GM19043 (cell line): ENCODE measurements at regions not wholly inside any gene's neighbourhood (a gene's known extent, or its start where the extent isn't known, plus 50 kb on each side); places are given as distances from the start of the nearest gene placed in this dataset.

Source experiments
- ATAC-seq: cut with Tn5 transposase; IDR thresholded peaks from one replicate; pipeline ENCODE4 v1.9.1; 2021; ENCODE audit warnings: low read depth; ENCODE audit not compliant: unreplicated experiment

GRCh38 chr3:117763561-117763960, 1054.0 kb downstream of the TUSC7 start:
- no peak for ATAC-seq

GRCh38 chr3:117768581-117768980, 1059.0 kb downstream of the TUSC7 start:
- ATAC-seq: no peak

- ATAC-seq: no peak
Observed at GRCh38 chr3:117774130-117774529, 1064.6 kb downstream of the TUSC7 start.

GRCh38 chr3:117786349-117786748, 1076.8 kb downstream of the TUSC7 start:
- ATAC-seq: no peak

GRCh38 chr3:117788061-117788460, 1078.5 kb downstream of the TUSC7 start:
- ATAC-seq: no peak

- ATAC-seq: no peak
Observed at GRCh38 chr3:117788506-117788905, 1078.9 kb downstream of the TUSC7 start.

GRCh38 chr3:117790235-117790987, 1080.8 kb downstream of the TUSC7 start:
- no peak for ATAC-seq

GRCh38 chr3:117793622-117794265, 1084.2 kb downstream of the TUSC7 start:
- no peak for ATAC-seq

GRCh38 chr3:117798221-117798620, 1088.6 kb downstream of the TUSC7 start:
- ATAC-seq: no peak

- no peak for ATAC-seq
Observed at GRCh38 chr3:117798687-117799386, 1089.3 kb downstream of the TUSC7 start.

- ATAC-seq: no peak
Observed at GRCh38 chr3:117799387-117799735, 1089.8 kb downstream of the TUSC7 start.

- no peak for ATAC-seq
Observed at GRCh38 chr3:117801912-117802239, 1092.3 kb downstream of the TUSC7 start.

- ATAC-seq: no peak
Observed at GRCh38 chr3:117809186-117810081, 1099.9 kb downstream of the TUSC7 start.

- ATAC-seq: no peak
Observed at GRCh38 chr3:117811786-117812185, 1102.2 kb downstream of the TUSC7 start.

GRCh38 chr3:117814975-117815374, 1105.4 kb downstream of the TUSC7 start:
- no peak for ATAC-seq

- ATAC-seq: no peak
Observed at GRCh38 chr3:117817103-117817502, 1107.5 kb downstream of the TUSC7 start.

GRCh38 chr3:117818592-117818991, 1109.0 kb downstream of the TUSC7 start:
- no peak for ATAC-seq

GRCh38 chr3:117820658-117821299, 1111.2 kb downstream of the TUSC7 start:
- no peak for ATAC-seq

GRCh38 chr3:117822416-117822815, 1112.8 kb downstream of the TUSC7 start:
- no peak for ATAC-seq

GRCh38 chr3:117836296-117836695, 1126.7 kb downstream of the TUSC7 start:
- no peak for ATAC-seq
